HG03342 (cell line): ENCODE measurements at regions not wholly inside any gene's neighbourhood (a gene's known extent, or its start where the extent isn't known, plus 50 kb on each side); places are given as distances from the start of the nearest gene placed in this dataset.

Experiments
- ATAC-seq: cut with Tn5 transposase; IDR thresholded peaks from one replicate; pipeline ENCODE4 v1.9.1; 2021; ENCODE audit warnings: mild to moderate bottlenecking, moderate library complexity; ENCODE audit not compliant: unreplicated experiment

DNA sequence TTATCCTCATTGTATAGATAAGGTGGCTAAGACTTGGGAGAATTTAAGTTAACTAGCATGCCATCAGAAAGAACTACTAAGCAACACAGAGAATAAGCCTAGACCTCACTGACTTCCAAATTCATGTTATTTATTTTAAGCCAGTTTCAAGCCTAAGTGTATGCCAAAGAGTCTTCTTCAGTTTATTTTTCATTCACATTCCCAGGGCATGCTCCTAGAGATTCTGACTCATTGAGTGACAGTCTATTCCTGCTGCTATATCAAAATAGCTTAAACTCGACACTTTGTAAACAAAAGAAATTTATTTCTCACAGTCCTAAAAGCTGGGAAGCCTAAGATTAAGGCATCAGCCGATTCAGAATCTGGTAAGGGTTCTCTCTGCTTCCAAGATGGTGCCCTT lies 467.1 kb downstream of the MBD2 start:
- no peak for ATAC-seq

- no peak for ATAC-seq
These were observed 467.9 kb downstream of the MBD2 start for GRCh38 chr18:53756610-53756972.

GRCh38 chr18:53755914-53756609 lies 468.4 kb downstream of the MBD2 start:
- ATAC-seq = no peak

- no peak for ATAC-seq
These were observed 470.3 kb downstream of the MBD2 start for GRCh38 chr18:53754154-53754553.

DNA sequence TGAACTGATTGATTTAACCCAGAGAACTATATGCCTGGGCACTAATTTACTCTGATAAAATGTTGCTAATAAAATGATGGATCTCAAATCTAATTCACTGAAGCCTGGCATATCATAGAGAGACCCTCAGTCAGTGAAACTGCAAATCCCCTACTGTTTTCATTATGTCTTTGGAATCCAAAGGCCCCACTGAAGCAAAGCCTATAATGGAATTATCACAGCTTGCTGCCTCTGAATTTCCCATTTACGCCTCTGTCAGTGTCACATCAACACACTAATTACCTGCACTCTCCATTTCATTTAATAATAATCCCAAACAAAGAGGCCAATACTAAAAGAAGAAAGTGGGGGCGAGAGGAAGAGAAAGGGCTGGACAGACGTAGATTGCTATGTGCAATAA lies 470.9 kb downstream of the MBD2 start:
- no peak for ATAC-seq

DNA sequence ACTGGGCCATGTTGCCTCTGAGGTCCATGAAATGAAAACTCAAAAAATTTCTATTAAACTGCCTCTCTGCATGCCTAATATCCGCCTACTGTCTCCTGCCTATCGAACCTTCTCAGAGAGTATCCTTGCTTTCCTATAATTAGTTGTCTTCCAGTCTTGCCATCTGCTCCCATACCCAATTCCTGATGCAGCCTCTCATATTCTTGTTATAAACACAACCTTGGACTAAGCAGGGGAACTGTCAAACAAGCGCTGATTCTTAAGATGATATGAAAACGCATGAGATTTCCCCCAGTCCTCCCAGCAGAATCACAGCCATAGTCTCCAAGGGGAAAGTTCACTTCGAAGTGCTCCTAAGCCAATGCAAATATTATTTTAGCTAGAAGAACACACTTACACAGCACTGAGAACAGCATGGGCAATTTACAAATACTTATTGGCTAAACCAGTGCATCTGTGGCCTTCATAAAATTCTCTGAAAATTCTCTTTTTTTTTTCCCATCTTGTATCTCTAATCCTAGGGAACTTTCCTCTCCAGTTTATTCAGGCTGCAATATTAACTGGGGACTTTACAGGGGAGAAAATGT lies 471.6 kb downstream of the MBD2 start:
- ATAC-seq = no peak

DNA sequence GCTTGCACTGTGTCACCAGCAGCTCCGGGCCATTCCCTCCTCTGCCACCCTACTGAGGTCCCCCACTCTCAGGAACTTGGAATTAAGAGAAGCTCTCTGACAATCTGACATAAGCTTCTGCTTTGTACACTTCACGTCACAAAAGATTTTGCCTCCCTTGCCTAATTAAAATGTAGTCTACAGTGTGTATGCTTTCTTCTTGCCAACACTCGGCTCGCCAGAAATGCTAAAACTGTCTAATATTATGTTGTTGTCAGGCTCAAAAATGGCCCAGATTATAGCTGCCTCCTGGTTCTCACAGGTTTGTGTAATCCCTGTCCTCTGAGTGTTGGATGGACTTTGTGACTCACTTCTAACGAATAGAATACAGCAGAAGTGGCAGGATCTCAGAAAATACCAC lies 474.7 kb downstream of the MBD2 start:
- ATAC-seq = no peak

DNA sequence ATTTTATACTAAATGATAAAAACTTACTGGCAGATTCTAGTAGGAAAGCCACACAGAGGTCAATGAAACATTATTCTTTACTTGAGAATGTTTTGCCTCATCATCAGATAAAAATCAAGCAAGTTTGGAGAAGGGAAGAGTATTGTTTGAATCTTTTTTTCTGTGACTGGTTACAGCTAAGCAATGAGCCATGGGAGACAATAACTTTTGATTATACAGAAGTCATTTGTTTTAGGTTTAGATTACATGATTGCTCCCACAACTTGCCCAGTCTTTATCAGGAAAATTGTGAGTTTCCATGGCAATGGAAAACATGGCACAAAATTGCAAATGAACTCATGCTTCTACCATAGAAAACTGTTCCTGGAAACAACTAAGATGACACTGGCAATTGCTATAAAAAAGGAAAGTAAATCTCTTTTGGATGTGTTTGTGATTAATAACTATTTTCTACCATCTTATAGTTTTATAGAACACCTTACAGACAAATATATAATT lies 476.8 kb downstream of the MBD2 start:
- no peak for ATAC-seq

- no peak for ATAC-seq
These were observed 477.3 kb downstream of the MBD2 start for GRCh38 chr18:53747210-53747609.

- no peak for ATAC-seq
These were observed 478.5 kb downstream of the MBD2 start for GRCh38 chr18:53745986-53746385.

GRCh38 chr18:53745224-53745967 lies 479.1 kb downstream of the MBD2 start:
- no peak for ATAC-seq

GRCh38 chr18:53739700-53740099 lies 484.8 kb downstream of the MBD2 start:
- ATAC-seq = no peak

- ATAC-seq = no peak
These were observed 488.9 kb downstream of the MBD2 start for GRCh38 chr18:53735526-53735925.

DNA sequence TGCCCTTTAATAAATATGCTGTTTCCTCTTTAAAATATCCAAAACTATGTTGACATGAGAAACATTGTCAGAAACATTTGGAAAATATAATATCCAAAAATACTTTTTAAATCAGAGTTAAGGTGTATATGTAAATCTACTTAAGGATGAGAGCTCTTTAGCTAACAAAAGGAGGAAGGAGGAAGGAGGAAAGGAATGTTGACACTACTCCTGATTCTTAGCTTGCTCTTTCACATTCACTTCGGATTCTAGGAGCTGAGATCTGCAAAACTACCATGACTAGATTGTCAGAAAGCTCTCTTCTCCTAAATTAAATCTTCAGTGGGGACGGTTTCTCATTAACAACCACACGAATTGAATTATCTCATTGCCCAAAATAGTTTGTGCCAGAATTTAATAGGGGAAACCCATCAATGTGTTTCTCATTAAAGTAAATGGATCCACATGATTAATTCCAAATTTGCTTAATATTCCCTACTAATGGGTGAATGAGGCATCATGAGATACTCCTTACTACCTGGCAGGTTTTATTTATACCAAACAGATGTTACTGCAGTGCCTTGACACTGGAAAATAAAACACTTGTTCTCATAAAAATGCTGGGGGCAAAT lies 509.1 kb downstream of the MBD2 start:
- no peak for ATAC-seq

- no peak for ATAC-seq
These were observed 514.4 kb downstream of the MBD2 start for GRCh38 chr18:53710080-53710479.

- ATAC-seq = no peak
These were observed 522.0 kb downstream of the MBD2 start for GRCh38 chr18:53702480-53702879.

GRCh38 chr18:53701697-53702096 lies 522.8 kb downstream of the MBD2 start:
- no peak for ATAC-seq

DNA sequence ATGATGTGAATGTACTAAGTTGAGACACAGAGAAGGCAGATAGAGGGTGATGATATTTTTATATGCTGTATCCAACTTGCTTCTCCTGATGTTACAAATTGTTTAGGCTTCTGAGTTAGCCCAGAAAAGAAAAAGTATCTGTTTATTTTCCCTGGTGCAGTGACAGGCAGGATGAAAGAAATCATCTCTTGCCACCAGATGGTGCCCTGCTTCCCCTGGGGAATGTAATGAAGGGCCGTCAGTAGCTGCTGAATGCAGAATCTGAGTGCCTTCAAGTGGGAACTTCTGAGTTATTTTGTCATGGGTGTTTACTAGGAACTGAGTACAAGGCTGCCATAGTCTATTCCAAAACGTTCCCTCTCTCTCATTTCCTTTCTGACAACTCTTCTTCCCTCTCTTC lies 525.6 kb downstream of the MBD2 start:
- no peak for ATAC-seq

- ATAC-seq = no peak
These were observed 534.6 kb downstream of the MBD2 start for GRCh38 chr18:53689886-53690285.

- no peak for ATAC-seq
These were observed 537.5 kb downstream of the MBD2 start for GRCh38 chr18:53686965-53687364.

DNA sequence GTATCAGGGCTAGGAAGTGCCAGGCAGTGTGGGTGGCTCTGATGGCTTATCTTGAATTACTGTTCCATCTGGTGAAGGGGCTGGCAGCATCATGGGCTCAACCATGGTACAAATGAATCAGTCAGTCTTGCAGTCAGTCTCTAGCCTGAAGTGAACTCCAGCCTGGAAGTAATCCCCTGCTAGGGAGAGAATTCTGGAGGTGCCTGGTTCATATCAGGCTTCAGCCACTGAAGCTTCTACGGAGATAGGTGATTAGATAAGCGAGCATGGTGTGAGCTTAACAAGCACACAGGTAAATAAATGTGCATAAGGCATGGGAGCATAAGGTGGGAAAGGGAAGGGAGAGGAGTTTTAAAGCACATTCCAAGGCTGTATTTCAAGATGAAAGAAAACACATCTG lies 541.7 kb downstream of the MBD2 start:
- ATAC-seq = no peak

DNA sequence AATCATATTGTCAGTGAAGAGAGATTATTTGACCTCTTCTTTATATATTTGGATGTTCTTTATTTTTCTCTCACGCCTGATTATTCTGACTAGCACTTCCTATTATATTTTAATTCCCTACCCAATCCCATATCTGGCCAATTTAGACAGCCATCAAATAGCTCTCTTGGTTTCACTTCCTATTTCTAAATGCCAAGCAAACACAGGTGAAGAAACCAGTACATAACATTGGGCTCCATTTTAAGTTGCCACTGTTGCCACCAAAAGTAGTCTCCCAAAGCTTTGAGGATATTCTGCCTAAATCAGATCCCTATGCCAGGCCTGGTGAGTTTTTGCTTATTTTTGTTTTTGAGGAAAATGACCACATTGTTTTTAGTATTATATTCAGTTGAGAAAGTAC lies 547.0 kb downstream of the MBD2 start:
- ATAC-seq = no peak
